ENCODE measurements at regions not wholly inside any gene's neighbourhood (a gene's known extent, or its start where the extent isn't known, plus 50 kb on each side); places are given as distances from the start of the nearest gene placed in this dataset.

DNA sequence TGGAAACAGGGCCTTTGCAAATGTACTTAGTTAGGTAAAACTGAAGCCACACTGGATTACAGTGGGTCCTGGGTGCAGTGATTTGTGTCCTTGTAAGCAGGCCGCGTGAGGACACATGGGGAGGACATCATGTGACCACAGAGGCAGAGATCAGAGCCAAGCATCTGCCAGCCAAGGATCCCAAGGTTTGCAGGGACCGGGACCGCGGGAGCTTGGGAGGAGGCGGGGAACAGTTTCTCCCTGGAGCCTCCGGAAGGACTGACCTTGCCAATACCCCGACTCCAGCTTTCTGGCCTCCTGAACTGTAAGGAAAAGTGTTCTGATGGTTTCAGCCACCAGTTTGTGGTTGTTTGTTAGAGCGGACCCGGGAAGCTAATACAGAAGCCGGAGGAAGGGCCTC is 500.9 kb downstream of the PREX1 start:
- H3K27ac ChIP-seq: no peak overlapping the region
- H3K4me3 ChIP-seq: no peak overlapping the region
- H3K4me1 ChIP-seq: no peaks in the 10 kb centered on the region
- H3K9me3 ChIP-seq: no peaks in the 10 kb centered on the region
- intact Hi-C loops (cut with DNase I): no loop called here
- H3K27me3 ChIP-seq: no peaks in the 10 kb centered on the region
- DNase-seq (ENCODE audit: extremely low spot score in 2 of 2): no peak
- TF ChIP-seq, protein P1, sequence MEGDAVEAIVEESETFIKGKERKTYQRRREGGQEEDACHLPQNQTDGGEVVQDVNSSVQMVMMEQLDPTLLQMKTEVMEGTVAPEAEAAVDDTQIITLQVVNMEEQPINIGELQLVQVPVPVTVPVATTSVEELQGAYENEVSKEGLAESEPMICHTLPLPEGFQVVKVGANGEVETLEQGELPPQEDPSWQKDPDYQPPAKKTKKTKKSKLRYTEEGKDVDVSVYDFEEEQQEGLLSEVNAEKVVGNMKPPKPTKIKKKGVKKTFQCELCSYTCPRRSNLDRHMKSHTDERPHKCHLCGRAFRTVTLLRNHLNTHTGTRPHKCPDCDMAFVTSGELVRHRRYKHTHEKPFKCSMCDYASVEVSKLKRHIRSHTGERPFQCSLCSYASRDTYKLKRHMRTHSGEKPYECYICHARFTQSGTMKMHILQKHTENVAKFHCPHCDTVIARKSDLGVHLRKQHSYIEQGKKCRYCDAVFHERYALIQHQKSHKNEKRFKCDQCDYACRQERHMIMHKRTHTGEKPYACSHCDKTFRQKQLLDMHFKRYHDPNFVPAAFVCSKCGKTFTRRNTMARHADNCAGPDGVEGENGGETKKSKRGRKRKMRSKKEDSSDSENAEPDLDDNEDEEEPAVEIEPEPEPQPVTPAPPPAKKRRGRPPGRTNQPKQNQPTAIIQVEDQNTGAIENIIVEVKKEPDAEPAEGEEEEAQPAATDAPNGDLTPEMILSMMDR (IDR thresholded peaks at IDR 0.05): no peak
- no peak for TF ChIP-seq POLR2A (IDR thresholded peaks at IDR 0.05)
- TF ChIP-seq POLR2AphosphoS5 (IDR thresholded peaks at IDR 0.05; ENCODE audit: insufficient read depth in 1 of 2, low read depth in 1 of 2): no peak
- H3K36me3 ChIP-seq: no peaks in the 10 kb centered on the region

DNA sequence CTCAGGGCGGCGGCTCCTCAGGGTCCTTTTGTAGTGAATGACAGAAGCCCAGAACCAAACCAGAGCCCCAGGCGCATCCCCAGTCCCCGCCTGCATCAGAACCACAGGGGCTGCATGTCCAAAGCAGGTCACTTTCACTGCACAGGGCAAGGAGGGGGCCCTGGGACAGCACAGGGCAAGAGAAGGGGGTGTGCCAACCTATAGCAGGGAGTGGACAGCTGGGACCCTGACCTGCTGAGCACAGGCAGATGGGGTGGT is 501.4 kb downstream of the PREX1 start:
- Histone ChIP-seq H3K36me3 (no peaks in the 10 kb centered on the region), H3K9me3 (no peaks in the 10 kb centered on the region), H3K4me3 (no peak overlapping the region), H3K27me3 (no peaks in the 10 kb centered on the region), H3K27ac (no peak overlapping the region), H3K4me1 (no peaks in the 10 kb centered on the region)
- DNase-seq (ENCODE audit: extremely low spot score in 2 of 2): no peak
- no peak for TF ChIP-seq POLR2A (IDR thresholded peaks at IDR 0.05)
- TF ChIP-seq, protein P1 (IDR thresholded peaks at IDR 0.05): no peak
- no peak for TF ChIP-seq POLR2AphosphoS5 (IDR thresholded peaks at IDR 0.05; ENCODE audit: insufficient read depth in 1 of 2, low read depth in 1 of 2)
- intact Hi-C loops (cut with DNase I): no loop called here

DNA sequence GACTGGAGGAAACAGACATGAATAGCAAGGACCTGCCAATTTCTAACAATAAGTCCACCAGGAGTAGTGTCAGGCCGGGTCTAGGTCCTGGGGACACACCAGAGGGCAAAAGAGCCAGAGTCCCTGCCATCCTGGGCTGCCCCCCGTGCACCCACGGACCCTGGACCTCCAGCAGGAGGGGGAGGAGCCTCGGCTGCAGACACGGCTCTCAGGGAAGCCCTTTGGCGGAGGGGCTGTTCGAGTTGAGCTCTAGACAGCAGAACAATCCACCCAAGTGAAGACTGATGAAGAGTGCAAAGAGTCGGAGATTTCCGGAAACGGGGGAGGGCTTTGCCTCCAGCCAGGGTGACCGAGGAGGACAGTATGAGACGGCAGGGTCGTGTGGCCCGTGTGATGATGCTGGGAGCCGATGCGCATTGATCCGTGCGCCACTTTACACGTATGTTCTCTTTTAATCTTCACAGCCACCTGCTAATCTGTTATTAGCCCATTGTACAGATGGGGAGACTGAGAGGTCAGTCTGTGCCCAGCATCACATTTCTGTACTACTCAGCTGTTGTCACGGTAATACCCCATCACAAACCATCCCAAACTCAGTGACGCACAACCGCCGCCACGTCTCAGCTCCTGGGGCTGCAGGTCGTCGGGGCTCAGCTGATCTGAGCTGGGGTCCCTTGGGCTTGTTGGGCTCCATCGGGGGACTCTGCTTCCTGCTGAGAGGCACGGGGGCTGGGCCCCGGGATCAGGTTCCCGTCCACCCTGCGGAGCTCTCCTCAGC is 502.0 kb downstream of the PREX1 start:
- no peak for DNase-seq (ENCODE audit: extremely low spot score in 2 of 2)

DNA sequence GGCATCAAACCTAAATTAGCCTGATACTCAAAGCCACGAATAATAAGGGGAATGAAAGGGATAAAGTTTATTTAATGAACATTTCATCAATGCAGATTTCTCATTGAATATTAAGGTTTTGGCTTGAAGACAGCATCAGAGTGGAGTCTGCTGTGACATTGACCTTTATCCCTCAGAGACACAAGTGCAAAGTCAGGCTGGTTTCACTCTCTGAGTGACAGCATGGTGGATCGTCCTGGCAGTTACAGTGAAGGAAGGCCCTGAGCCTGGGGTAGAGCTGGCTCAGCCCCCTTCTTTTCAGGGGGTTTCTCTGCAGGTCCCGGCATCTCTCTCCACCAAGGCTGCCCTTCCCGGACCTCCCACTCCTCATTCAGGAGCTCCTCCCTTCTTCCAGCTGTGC is 503.1 kb downstream of the PREX1 start:
- intact Hi-C loops (cut with DNase I): no loop called here
- DNase-seq (ENCODE audit: extremely low spot score in 2 of 2): no peak
- no peaks in the 10 kb centered on the region for H3K36me3 ChIP-seq
- no peaks in the 10 kb centered on the region for H3K4me1 ChIP-seq
- no peak overlapping the region for H3K27ac ChIP-seq
- H3K4me3 ChIP-seq: no peak overlapping the region
- TF ChIP-seq POLR2A (IDR thresholded peaks at IDR 0.05) (no peak), POLR2AphosphoS5 (IDR thresholded peaks at IDR 0.05; ENCODE audit: insufficient read depth in 1 of 2, low read depth in 1 of 2) (no peak)
- TF ChIP-seq, protein P1 (IDR thresholded peaks at IDR 0.05): no peak
- no peaks in the 10 kb centered on the region for H3K9me3 ChIP-seq
- H3K27me3 ChIP-seq: no peaks in the 10 kb centered on the region

More for the DNA sequence above, 502.0 kb downstream of the PREX1 start:
- Histone ChIP-seq H3K27me3 (no peaks in the 10 kb centered on the region), H3K36me3 (no peaks in the 10 kb centered on the region), H3K27ac (no peak overlapping the region), H3K4me3 (no peak overlapping the region), H3K9me3 (no peaks in the 10 kb centered on the region), H3K4me1 (no peaks in the 10 kb centered on the region)
- intact Hi-C loops (cut with DNase I): no loop called here
- TF ChIP-seq POLR2AphosphoS5 (IDR thresholded peaks at IDR 0.05; ENCODE audit: insufficient read depth in 1 of 2, low read depth in 1 of 2) (no peak), POLR2A (IDR thresholded peaks at IDR 0.05) (no peak)
- TF ChIP-seq, protein P1 (IDR thresholded peaks at IDR 0.05): no peak

DNA sequence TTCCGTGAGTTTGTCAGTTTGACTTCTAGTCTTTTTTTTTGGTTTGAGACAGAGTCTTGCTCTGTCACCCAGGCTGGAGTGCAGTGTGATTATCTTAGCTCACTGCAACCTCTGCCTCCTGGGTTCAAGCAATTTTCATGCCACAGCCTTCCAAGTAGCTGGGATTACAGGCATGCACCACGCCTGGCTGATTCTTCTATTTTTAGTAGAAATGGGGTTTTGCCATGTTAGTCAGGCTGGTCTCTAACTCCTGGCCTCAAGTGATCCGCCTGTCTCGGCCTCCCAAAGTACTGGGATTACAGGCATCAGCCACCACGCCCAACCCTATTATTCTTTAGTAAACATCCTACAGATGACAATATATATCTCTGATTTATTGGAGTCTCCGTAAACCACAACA is 506.5 kb downstream of the PREX1 start:
- Histone ChIP-seq H3K27ac (no peak overlapping the region), H3K27me3 (no peaks in the 10 kb centered on the region), H3K9me3 (no peaks in the 10 kb centered on the region), H3K4me3 (no peak overlapping the region), H3K36me3 (no peaks in the 10 kb centered on the region), H3K4me1 (no peaks in the 10 kb centered on the region)
- TF ChIP-seq POLR2AphosphoS5 (IDR thresholded peaks at IDR 0.05; ENCODE audit: insufficient read depth in 1 of 2, low read depth in 1 of 2): no peak
- TF ChIP-seq, protein P1 (IDR thresholded peaks at IDR 0.05): no peak
- TF ChIP-seq POLR2A (IDR thresholded peaks at IDR 0.05): no peak
- DNase-seq (ENCODE audit: extremely low spot score in 2 of 2): peak in 1 of 2 donors; percentile 16
- intact Hi-C loops (cut with DNase I): no loop called here
